GM12878 (cell line): ENCODE measurements at regions not wholly inside any gene's neighbourhood (a gene's known extent, or its start where the extent isn't known, plus 50 kb on each side); places are given as distances from the start of the nearest gene placed in this dataset.

Source experiments
- ATAC-seq: fragments of 200-7000 bp; cut with Tn5 transposase; 3 replicates; pipeline ENCODE4 v1.9.1; 2020; ENCODE audit warnings: mild to moderate bottlenecking, moderate library complexity
- BruUV-seq: library from RNA; stranded (reverse); fragments of 400-500 nt; replicated peaks from 2 replicates; lab custom pipeline; 2021; lab: Mats Ljungman, UMichigan
- CTCF ChIA-PET: fragments of 300-600 bp; sonication (Branson Sonifier 250); formaldehyde crosslinking; extraction: SDS; loops from one replicate; lab custom pipeline; 2021; ENCODE audit warnings: inconsistent platforms; lab: Yijun Ruan, JAX
- POLR2A ChIA-PET: fragments of 350-600 bp; formaldehyde crosslinking; extraction: SDS; loops from one replicate; lab custom pipeline; 2021; ENCODE audit warnings: inconsistent platforms; lab: Charles Lee
- RAD21 ChIA-PET: fragments of 300-600 bp; sonication (Branson Sonifier 250); formaldehyde crosslinking; loops from one replicate; lab custom pipeline; 2023; ENCODE audit warnings: antibody characterized with exemption; ENCODE audit not compliant: unreplicated experiment; lab: Charles Lee
- SMC1A ChIA-PET: fragments of 300-600 bp; sonication (Branson Sonifier 250); formaldehyde crosslinking; loops from one replicate; lab custom pipeline; 2023; ENCODE audit not compliant: unreplicated experiment, uncharacterized antibody; lab: Charles Lee
- DNase-seq: peaks from one replicate; pipeline ENCODE4 v3.0.0-alpha.2; 2011; ENCODE audit warnings: low read depth, low spot score
- FAIRE-seq: peaks from 3 replicates; lab custom pipeline; 2011; peaks lifted over from hg19 to GRCh38; lab: Jason Lieb, UNC
- H2AFZ ChIP-seq: 2 replicates; pipeline ENCODE4 v1.6.0; 2011; ENCODE audit warnings: low read depth, low read length, control low read depth; ENCODE audit not compliant: control insufficient read depth
- H3K27ac ChIP-seq: 2 replicates; pipeline ENCODE4 v1.5.1; 2011; ENCODE audit warnings: control low read depth; ENCODE audit not compliant: control insufficient read depth, insufficient read depth
- H3K27me3 ChIP-seq, 2 experiments: replicated peaks in 1 of 2; 2 replicates each; pipeline versions ENCODE4 v1.6.0 to v1.6.1; 2011; ENCODE audit warnings: low read length in 1 of 2; ENCODE audit not compliant: control insufficient read depth in 2 of 2, insufficient read depth in 2 of 2
- H3K36me3 ChIP-seq, 2 experiments: 2 replicates each; pipeline ENCODE4 v1.5.1; 2011; ENCODE audit warnings: low read length in 1 of 2; ENCODE audit not compliant: control insufficient read depth in 2 of 2, insufficient read depth in 2 of 2
- H3K4me1 ChIP-seq: 2 replicates; pipeline ENCODE4 v1.6.1; 2011; ENCODE audit warnings: mild to moderate bottlenecking, low read length, moderate library complexity, mixed read lengths; ENCODE audit not compliant: control insufficient read depth, insufficient read depth
- H3K4me2 ChIP-seq: 2 replicates; pipeline ENCODE4 v1.6.0; 2011; ENCODE audit warnings: control low read depth; ENCODE audit not compliant: control insufficient read depth, insufficient read depth
- H3K4me3 ChIP-seq: fragments of 200-600 bp; sonication (generic); 2 replicates; pipeline ENCODE4 v1.5.1; 2016
- H3K79me2 ChIP-seq: 2 replicates; pipeline ENCODE4 v1.6.0; 2011; ENCODE audit warnings: low read length; ENCODE audit not compliant: control insufficient read depth, insufficient read depth
- H3K9ac ChIP-seq: 2 replicates; pipeline ENCODE4 v1.8.0; 2011; ENCODE audit warnings: low read length, control low read depth, mixed read lengths; ENCODE audit not compliant: control insufficient read depth, insufficient read depth
- H3K9me3 ChIP-seq: replicated peaks from 3 replicates; pipeline ENCODE4 v1.5.1; 2011; ENCODE audit warnings: mild to moderate bottlenecking, low read length; ENCODE audit not compliant: control insufficient read depth, insufficient read depth
- H4K20me1 ChIP-seq: 2 replicates; pipeline ENCODE4 v1.6.0; 2011; ENCODE audit not compliant: control insufficient read depth, insufficient read depth
- ASH2L ChIP-seq: fragments of 300-600, 200-600 bp; sonication (generic); IDR thresholded peaks from 2 replicates; pipeline ENCODE4 v1.6.1; 2017; ENCODE audit warnings: low read depth, mild to moderate bottlenecking, borderline replicate concordance
- ATF7 ChIP-seq: fragments of 450-650 bp; IDR thresholded peaks from 2 replicates; pipeline ENCODE4 v1.6.1; 2016; ENCODE audit warnings: low read depth, mild to moderate bottlenecking
- BCL11A ChIP-seq: IDR thresholded peaks from 2 replicates; pipeline ENCODE4 v1.6.1; 2011; ENCODE audit warnings: low read depth, low read length
- BRCA1 ChIP-seq: IDR thresholded peaks from 2 replicates; pipeline ENCODE4 v1.6.1; 2011; ENCODE audit warnings: low read depth, low read length, improper control_type of control experiment
- FOXK2 ChIP-seq: fragments of 450-650 bp; IDR thresholded peaks from 2 replicates; pipeline ENCODE4 v1.6.1; 2017; ENCODE audit warnings: mild to moderate bottlenecking, moderate library complexity
- GABPA ChIP-seq: IDR thresholded peaks from 2 replicates; pipeline ENCODE4 v1.6.1; 2014; ENCODE audit warnings: antibody characterized with exemption, low read depth, mild to moderate bottlenecking, inconsistent platforms
- HDAC2 ChIP-seq: fragments of 200-600 bp; sonication (generic); IDR thresholded peaks from 2 replicates; pipeline ENCODE4 v1.6.1; 2017
- MLLT1 ChIP-seq: fragments of 450-650 bp; IDR thresholded peaks from 2 replicates; pipeline ENCODE4 v1.6.1; 2016; ENCODE audit warnings: mild to moderate bottlenecking
- MXI1 ChIP-seq: fragments of 150-350 bp; IDR thresholded peaks from 2 replicates; pipeline ENCODE4 v1.6.1; 2011; ENCODE audit warnings: low read depth, mild to moderate bottlenecking, inconsistent platforms, low read length, improper control_type of control experiment
- NBN ChIP-seq: fragments of 450-650 bp; IDR thresholded peaks from 2 replicates; pipeline ENCODE4 v1.6.1; 2016
- NFYA ChIP-seq: IDR thresholded peaks from 2 replicates; pipeline ENCODE4 v1.6.1; 2011; ENCODE audit warnings: low read depth, mild to moderate bottlenecking, low read length, improper control_type of control experiment, borderline replicate concordance
- NR2F1 ChIP-seq: fragments of 450-650 bp; conservative IDR thresholded peaks from 2 replicates; pipeline ENCODE4 v1.6.1; 2017; ENCODE audit warnings: mild to moderate bottlenecking
- SIX5 ChIP-seq: IDR thresholded peaks from 2 replicates; pipeline ENCODE4 v1.6.1; 2011; ENCODE audit warnings: mild to moderate bottlenecking, low read depth, low read length, moderate library complexity; ENCODE audit not compliant: severe bottlenecking
- STAT1 ChIP-seq: fragments of 450-650 bp; conservative IDR thresholded peaks from 2 replicates; pipeline ENCODE4 v1.6.1; 2014; ENCODE audit warnings: antibody characterized with exemption, mild to moderate bottlenecking
- TBL1XR1 ChIP-seq: IDR thresholded peaks from 2 replicates; pipeline ENCODE4 v1.6.1; 2012; ENCODE audit warnings: low read depth, low read length, improper control_type of control experiment
- ZNF384 ChIP-seq: IDR thresholded peaks from 2 replicates; pipeline ENCODE4 v1.6.1; 2012; ENCODE audit warnings: low read depth, mild to moderate bottlenecking, low read length, improper control_type of control experiment, borderline replicate concordance
- WGBS: methylation state at CpG from one replicate; pipeline ENCODE4 v1.1.6; 2016; ENCODE audit warnings: low lambda C conversion rate; ENCODE audit not compliant: insufficient replicate concordance, insufficient coverage; ENCODE audit errors: missing lambda C conversion rate; 5-methylcytosine and 5-hydroxymethylcytosine counted together
- in situ Hi-C: fragments of 300-500 bp; cut with MboI; formaldehyde crosslinking; loops from 9 replicates; pipeline ENCODE4 v1.14.3; 2018; ENCODE audit warnings: mixed read lengths
- intact Hi-C: fragments of 100-400 bp; cut with micrococcal nuclease; formaldehyde crosslinking; loops from one replicate; pipeline ENCODE4 v1.14.2; 2022; ENCODE audit not compliant: unreplicated experiment
- TF ChIP-seq, protein P1 (sequence below): fragments of 450-650 bp; IDR thresholded peaks from 2 replicates; pipeline ENCODE4 v1.6.1; 2018; ENCODE audit warnings: borderline replicate concordance, mild to moderate bottlenecking; ENCODE audit not compliant: partially characterized antibody

GRCh38 chr1:60342569-60342968, 269.0 kb upstream of the C1orf87 start:
- Histone ChIP-seq H3K27ac (no peak overlapping the region), H3K4me3 (no peak overlapping the region), H2AFZ (no peak overlapping the region), H3K27me3 (no peaks in the 10 kb centered on the region), H3K9me3 (no peaks in the 10 kb centered on the region), H3K9ac (no peak overlapping the region), H3K4me2 (no peak overlapping the region), H3K36me3 (no peaks in the 10 kb centered on the region), H4K20me1 (no peaks in the 10 kb centered on the region), H3K4me1 (no peaks in the 10 kb centered on the region), H3K79me2 (no peaks in the 10 kb centered on the region)
- in situ Hi-C loops (no loop called here), intact Hi-C loops (no loop called here)
- RAD21 ChIA-PET, result no interaction called here
- TF ChIP-seq STAT1 (no peak), ASH2L (no peak), NFYA (no peak), MXI1 (no peak), ZNF384 (no peak), BRCA1 (no peak), MLLT1 (no peak), SIX5 (no peak), NBN (no peak), BCL11A (no peak), FOXK2 (no peak), HDAC2 (no peak), TBL1XR1 (no peak), GABPA (no peak), ATF7 (no peak), NR2F1 (no peak)
- TF ChIP-seq, protein P1, sequence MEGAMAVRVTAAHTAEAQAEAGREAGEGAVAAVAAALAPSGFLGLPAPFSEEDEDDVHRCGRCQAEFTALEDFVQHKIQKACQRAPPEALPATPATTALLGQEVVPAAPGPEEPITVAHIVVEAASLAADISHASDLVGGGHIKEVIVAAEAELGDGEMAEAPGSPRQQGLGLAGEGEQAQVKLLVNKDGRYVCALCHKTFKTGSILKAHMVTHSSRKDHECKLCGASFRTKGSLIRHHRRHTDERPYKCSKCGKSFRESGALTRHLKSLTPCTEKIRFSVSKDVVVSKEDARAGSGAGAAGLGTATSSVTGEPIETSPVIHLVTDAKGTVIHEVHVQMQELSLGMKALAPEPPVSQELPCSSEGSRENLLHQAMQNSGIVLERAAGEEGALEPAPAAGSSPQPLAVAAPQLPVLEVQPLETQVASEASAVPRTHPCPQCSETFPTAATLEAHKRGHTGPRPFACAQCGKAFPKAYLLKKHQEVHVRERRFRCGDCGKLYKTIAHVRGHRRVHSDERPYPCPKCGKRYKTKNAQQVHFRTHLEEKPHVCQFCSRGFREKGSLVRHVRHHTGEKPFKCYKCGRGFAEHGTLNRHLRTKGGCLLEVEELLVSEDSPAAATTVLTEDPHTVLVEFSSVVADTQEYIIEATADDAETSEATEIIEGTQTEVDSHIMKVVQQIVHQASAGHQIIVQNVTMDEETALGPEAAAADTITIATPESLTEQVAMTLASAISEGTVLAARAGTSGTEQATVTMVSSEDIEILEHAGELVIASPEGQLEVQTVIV, result no peak
- CTCF ChIA-PET, result no interaction called here
- DNase-seq, result no peak
- POLR2A ChIA-PET, result no interaction called here
- no TSS peak for BruUV-seq
- WGBS, result 0% methylated on average over 1 of the region's 1 CpG
- ATAC-seq, result no peak
- SMC1A ChIA-PET, result interaction anchor here (0.6 kb wide), 1 partner anchor 365 kb away, joined by 6 read pairs; no protein-coding TSS in a partner anchor
- FAIRE-seq, result no peak
